ENCODE measurements at regions not wholly inside any gene's neighbourhood (a gene's known extent, or its start where the extent isn't known, plus 50 kb on each side); places are given as distances from the start of the nearest gene placed in this dataset.

GRCh38 chr2:199160677-199161465 is 296.9 kb downstream of the SATB2 start:
- TF ChIP-seq CTCF (IDR thresholded peaks at IDR 0.05; ENCODE audit: borderline replicate concordance, control extremely low read depth, extremely low read depth, insufficient read depth, missing control alignments) = no peak
- in situ Hi-C loops (cut with MboI; ENCODE audit: low sequenced_read_pairs, unreplicated experiment) = no loop called here
- no peak for DNase-seq (ENCODE audit: low spot score)

- no peak for DNase-seq (ENCODE audit: low spot score)
- in situ Hi-C loops (cut with MboI; ENCODE audit: low sequenced_read_pairs, unreplicated experiment) = no loop called here
- no peak for TF ChIP-seq CTCF (IDR thresholded peaks at IDR 0.05; ENCODE audit: borderline replicate concordance, control extremely low read depth, extremely low read depth, insufficient read depth, missing control alignments)
Observed at GRCh38 chr2:199160081-199160480, 297.7 kb downstream of the SATB2 start.

- no peak for DNase-seq (ENCODE audit: low spot score)
- in situ Hi-C loops (cut with MboI; ENCODE audit: low sequenced_read_pairs, unreplicated experiment) = no loop called here
- no peak for TF ChIP-seq CTCF (IDR thresholded peaks at IDR 0.05; ENCODE audit: borderline replicate concordance, control extremely low read depth, extremely low read depth, insufficient read depth, missing control alignments)
Observed at GRCh38 chr2:199148076-199148845, 309.5 kb downstream of the SATB2 start.

GRCh38 chr2:199147216-199147615 is 310.5 kb downstream of the SATB2 start:
- TF ChIP-seq CTCF (IDR thresholded peaks at IDR 0.05; ENCODE audit: borderline replicate concordance, control extremely low read depth, extremely low read depth, insufficient read depth, missing control alignments) = no peak
- no peak for DNase-seq (ENCODE audit: low spot score)
- in situ Hi-C loops (cut with MboI; ENCODE audit: low sequenced_read_pairs, unreplicated experiment) = no loop called here

GRCh38 chr2:199144546-199144945 is 313.2 kb downstream of the SATB2 start:
- no peak for TF ChIP-seq CTCF (IDR thresholded peaks at IDR 0.05; ENCODE audit: borderline replicate concordance, control extremely low read depth, extremely low read depth, insufficient read depth, missing control alignments)
- in situ Hi-C loops (cut with MboI; ENCODE audit: low sequenced_read_pairs, unreplicated experiment) = no loop called here
- DNase-seq (ENCODE audit: low spot score) = no peak

- DNase-seq (ENCODE audit: low spot score) = no peak
- TF ChIP-seq CTCF (IDR thresholded peaks at IDR 0.05; ENCODE audit: borderline replicate concordance, control extremely low read depth, extremely low read depth, insufficient read depth, missing control alignments) = no peak
- in situ Hi-C loops (cut with MboI; ENCODE audit: low sequenced_read_pairs, unreplicated experiment) = no loop called here
Observed at GRCh38 chr2:199144036-199144435, 313.7 kb downstream of the SATB2 start.
